ENCODE measurements at regions not wholly inside any gene's neighbourhood (a gene's known extent, or its start where the extent isn't known, plus 50 kb on each side); places are given as distances from the start of the nearest gene placed in this dataset.

DNA sequence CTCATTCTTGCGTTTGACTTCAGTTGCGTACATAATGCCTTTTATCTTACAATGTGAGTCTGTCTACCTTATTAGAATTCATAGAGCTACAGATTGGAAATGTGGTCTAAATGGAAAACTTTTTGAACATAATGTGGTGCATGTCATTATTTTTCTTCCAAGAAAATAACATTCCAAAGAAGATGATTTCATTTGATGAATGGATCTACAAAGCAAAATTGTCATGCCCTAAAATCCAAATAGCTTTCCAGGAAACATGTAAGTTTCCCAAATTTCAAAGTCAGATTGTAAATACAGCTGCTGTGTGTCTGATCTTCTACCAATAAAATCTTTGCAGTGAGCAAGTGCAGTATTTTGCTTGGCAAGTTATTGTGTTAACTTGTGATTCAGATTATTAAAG, 101.8 kb upstream of the FZD8 start:
- 63 to 68% methylated on average over 2 of the region's 2 CpGs for WGBS, 2 donors
- no peak for DNase-seq
- TF ChIP-seq, protein P1, sequence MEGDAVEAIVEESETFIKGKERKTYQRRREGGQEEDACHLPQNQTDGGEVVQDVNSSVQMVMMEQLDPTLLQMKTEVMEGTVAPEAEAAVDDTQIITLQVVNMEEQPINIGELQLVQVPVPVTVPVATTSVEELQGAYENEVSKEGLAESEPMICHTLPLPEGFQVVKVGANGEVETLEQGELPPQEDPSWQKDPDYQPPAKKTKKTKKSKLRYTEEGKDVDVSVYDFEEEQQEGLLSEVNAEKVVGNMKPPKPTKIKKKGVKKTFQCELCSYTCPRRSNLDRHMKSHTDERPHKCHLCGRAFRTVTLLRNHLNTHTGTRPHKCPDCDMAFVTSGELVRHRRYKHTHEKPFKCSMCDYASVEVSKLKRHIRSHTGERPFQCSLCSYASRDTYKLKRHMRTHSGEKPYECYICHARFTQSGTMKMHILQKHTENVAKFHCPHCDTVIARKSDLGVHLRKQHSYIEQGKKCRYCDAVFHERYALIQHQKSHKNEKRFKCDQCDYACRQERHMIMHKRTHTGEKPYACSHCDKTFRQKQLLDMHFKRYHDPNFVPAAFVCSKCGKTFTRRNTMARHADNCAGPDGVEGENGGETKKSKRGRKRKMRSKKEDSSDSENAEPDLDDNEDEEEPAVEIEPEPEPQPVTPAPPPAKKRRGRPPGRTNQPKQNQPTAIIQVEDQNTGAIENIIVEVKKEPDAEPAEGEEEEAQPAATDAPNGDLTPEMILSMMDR (IDR thresholded peaks at IDR 0.05): no peak
- no peak for TF ChIP-seq POLR2A (IDR thresholded peaks at IDR 0.05)
- Histone ChIP-seq H3K9me3 (no peaks in the 10 kb centered on the region), H3K27me3 (no peaks in the 10 kb centered on the region), H3K36me3 (replicated peaks in 1 of 2; ENCODE audit: insufficient read depth in 1 of 2, low read depth in 2 of 2) (no peaks in the 10 kb centered on the region), H3K4me3 (no peak overlapping the region), H3K4me1 (no peaks in the 10 kb centered on the region), H3K27ac (no peak overlapping the region)
- ATAC-seq: no peak
- intact Hi-C loops (cut with DNase I): no loop called here

DNA sequence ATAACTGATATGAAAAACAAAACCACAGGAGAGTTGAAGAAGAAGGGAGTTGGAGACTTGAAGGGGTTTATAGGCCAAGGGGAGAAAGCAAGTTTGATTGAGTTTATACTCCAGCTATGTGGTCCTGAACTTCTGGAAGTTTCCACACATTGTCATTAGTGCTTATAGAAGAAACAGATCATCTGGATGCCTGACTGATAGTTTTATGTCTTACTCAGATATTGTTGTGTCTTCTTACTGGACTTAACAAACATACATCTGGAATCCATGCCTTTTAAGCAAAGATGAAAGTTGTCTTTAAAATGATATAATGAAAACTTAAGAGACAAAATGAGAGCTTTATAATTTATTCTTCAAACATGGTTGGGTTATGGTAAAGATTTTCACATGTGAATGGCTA, 101.3 kb upstream of the FZD8 start:
- intact Hi-C loops (cut with DNase I): no loop called here

DNA sequence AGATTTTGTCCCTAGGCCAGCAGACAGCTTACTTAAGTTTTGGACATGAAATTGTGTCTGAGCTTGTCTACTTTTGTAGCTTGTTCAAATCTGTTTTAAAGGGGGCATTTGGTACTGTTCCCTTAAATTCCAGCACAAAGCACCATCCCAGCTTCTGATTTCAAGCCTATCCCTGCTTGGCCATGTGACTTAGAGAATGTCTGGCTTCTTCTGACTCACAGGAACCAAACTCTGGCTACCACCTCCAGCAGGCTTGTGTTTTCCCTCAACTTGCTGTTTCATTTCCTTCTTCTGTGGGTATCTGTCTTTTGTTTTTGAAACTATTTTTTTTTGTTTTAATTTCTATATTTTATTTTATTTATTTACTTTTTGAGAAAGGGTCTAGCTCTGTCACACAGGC, 97.9 kb upstream of the FZD8 start:
- intact Hi-C loops (cut with DNase I): no loop called here
- Histone ChIP-seq H3K4me1 (no peaks in the 10 kb centered on the region), H3K27me3 (no peaks in the 10 kb centered on the region), H3K9me3 (no peaks in the 10 kb centered on the region), H3K4me3 (no peak overlapping the region), H3K27ac (no peak overlapping the region), H3K36me3 (replicated peaks in 1 of 2; ENCODE audit: insufficient read depth in 1 of 2, low read depth in 2 of 2) (no peaks in the 10 kb centered on the region)
- ATAC-seq (no peak), DNase-seq (no peak)
- TF ChIP-seq POLR2A (IDR thresholded peaks at IDR 0.05): no peak
- TF ChIP-seq, protein P1 (IDR thresholded peaks at IDR 0.05): no peak

More for the DNA sequence above, 101.3 kb upstream of the FZD8 start:
- Histone ChIP-seq H3K27me3 (no peaks in the 10 kb centered on the region), H3K4me1 (no peaks in the 10 kb centered on the region), H3K27ac (no peak overlapping the region), H3K36me3 (replicated peaks in 1 of 2; ENCODE audit: insufficient read depth in 1 of 2, low read depth in 2 of 2) (no peaks in the 10 kb centered on the region), H3K4me3 (no peak overlapping the region), H3K9me3 (no peaks in the 10 kb centered on the region)
- DNase-seq (no peak), ATAC-seq (no peak)
- TF ChIP-seq, protein P1 (IDR thresholded peaks at IDR 0.05): no peak
- TF ChIP-seq POLR2A (IDR thresholded peaks at IDR 0.05): no peak

DNA sequence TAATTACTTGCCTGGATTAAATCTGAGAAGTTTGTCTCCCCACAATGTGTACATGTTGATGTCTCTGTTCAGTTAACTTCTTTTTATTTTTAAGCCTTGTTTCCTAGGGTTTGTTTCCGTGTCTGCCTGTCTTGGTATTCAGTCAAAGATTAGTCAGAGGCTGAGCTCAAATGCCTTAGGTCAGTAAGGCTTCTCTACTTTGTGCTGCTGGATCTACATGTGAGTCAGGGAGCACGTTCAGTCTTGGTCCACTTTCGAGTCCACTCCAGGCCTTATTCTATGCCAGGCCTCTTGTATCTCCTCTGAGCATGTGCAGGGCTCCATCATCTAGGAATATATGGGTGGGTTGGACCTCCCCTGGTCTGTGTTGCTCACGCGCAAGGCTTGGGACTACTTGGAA, 93.3 kb upstream of the FZD8 start:
- H3K27ac ChIP-seq: no peak overlapping the region
- H3K27me3 ChIP-seq: no peaks in the 10 kb centered on the region
- no peaks in the 10 kb centered on the region for H3K36me3 ChIP-seq (replicated peaks in 1 of 2; ENCODE audit: insufficient read depth in 1 of 2, low read depth in 2 of 2)
- TF ChIP-seq, protein P1 (IDR thresholded peaks at IDR 0.05): no peak
- no peak for TF ChIP-seq POLR2A (IDR thresholded peaks at IDR 0.05)
- intact Hi-C loops (cut with DNase I): no loop called here
- no peak overlapping the region for H3K4me3 ChIP-seq
- no peak for DNase-seq
- H3K4me1 ChIP-seq: no peaks in the 10 kb centered on the region
- 73 to 82% methylated on average over 5 of the region's 5 CpGs for WGBS, 2 donors
- H3K9me3 ChIP-seq: no peaks in the 10 kb centered on the region
- no peak for ATAC-seq

DNA sequence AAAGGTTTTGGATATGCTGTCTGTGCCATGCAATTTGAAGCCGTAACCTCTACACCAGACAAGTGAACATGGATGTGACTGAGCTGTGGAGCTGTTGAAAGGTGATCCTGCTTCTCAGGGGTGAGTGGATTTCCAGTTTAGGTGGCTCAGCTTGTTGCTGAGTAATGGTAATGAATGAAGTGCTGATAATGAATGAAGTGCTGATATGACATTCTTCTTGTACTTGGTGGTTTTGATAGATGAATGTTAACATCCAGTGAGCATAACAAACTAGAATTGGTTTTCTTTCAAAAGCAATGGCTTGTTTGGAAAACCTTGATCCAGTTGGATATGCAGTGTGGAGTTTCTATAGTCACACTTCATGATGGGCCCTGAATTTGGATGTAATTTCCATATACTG, 89.7 kb upstream of the FZD8 start:
- intact Hi-C loops (cut with DNase I): no loop called here
- Histone ChIP-seq H3K36me3 (replicated peaks in 1 of 2; ENCODE audit: insufficient read depth in 1 of 2, low read depth in 2 of 2) (no peaks in the 10 kb centered on the region), H3K4me1 (no peaks in the 10 kb centered on the region), H3K27ac (no peak overlapping the region), H3K9me3 (no peaks in the 10 kb centered on the region), H3K4me3 (no peak overlapping the region), H3K27me3 (no peaks in the 10 kb centered on the region)
- no peak for DNase-seq
- no peak for ATAC-seq
- WGBS, 2 donors: 79 to 94% methylated on average over 1 of the region's 1 CpG
- TF ChIP-seq, protein P1 (IDR thresholded peaks at IDR 0.05): no peak
- no peak for TF ChIP-seq POLR2A (IDR thresholded peaks at IDR 0.05)
